MCF 10A (cell line): ENCODE measurements at regions not wholly inside any gene's neighbourhood (a gene's known extent, or its start where the extent isn't known, plus 50 kb on each side); places are given as distances from the start of the nearest gene placed in this dataset.

Source experiments
- BruUV-seq: library from RNA; stranded (reverse); fragments of 400-500 nt; replicated peaks from 2 replicates; lab custom pipeline; 2021; lab: Mats Ljungman, UMichigan
- CTCF ChIA-PET: fragments of 300-600 bp; sonication (Branson Sonifier 250); formaldehyde crosslinking; extraction: SDS; loops from one replicate; lab custom pipeline; 2021; ENCODE audit warnings: antibody characterized with exemption, inconsistent platforms; lab: Yijun Ruan, JAX
- POLR2A ChIA-PET: fragments of 300-600, 350-650 bp; sonication (Branson Sonifier 250); formaldehyde crosslinking; extraction: SDS; loops from one replicate; lab custom pipeline; 2020; ENCODE audit warnings: antibody characterized with exemption, inconsistent platforms; lab: Yijun Ruan, JAX
- DNase-seq: peaks from one replicate; pipeline ENCODE4 v3.0.0-alpha.2; 2018; ENCODE audit not compliant: unreplicated experiment
- H3K27ac Mint-ChIP-seq: one replicate; pipeline ENCODE4 v1.8.0; 2022; ENCODE audit warnings: mild to moderate bottlenecking, low read depth, mixed read lengths; ENCODE audit not compliant: unreplicated experiment
- H3K27me3 Mint-ChIP-seq: one replicate; pipeline ENCODE4 v1.8.0; 2022; ENCODE audit warnings: mixed read lengths; ENCODE audit not compliant: insufficient read depth, unreplicated experiment
- H3K36me3 Mint-ChIP-seq: one replicate; pipeline ENCODE4 v1.8.0; 2022; ENCODE audit warnings: mild to moderate bottlenecking, moderate library complexity, mixed read lengths; ENCODE audit not compliant: insufficient read depth, unreplicated experiment
- H3K4me1 Mint-ChIP-seq: one replicate; pipeline ENCODE4 v1.8.0; 2022; ENCODE audit warnings: mixed read lengths; ENCODE audit not compliant: insufficient read depth, unreplicated experiment
- H3K4me3 Mint-ChIP-seq: one replicate; pipeline ENCODE4 v1.8.0; 2022; ENCODE audit warnings: mild to moderate bottlenecking, moderate library complexity, mixed read lengths; ENCODE audit not compliant: unreplicated experiment
- H3K9me3 Mint-ChIP-seq: one replicate; pipeline ENCODE4 v1.8.0; 2022; ENCODE audit warnings: mixed read lengths; ENCODE audit not compliant: unreplicated experiment
- intact Hi-C: fragments of 100-400 bp; cut with micrococcal nuclease; formaldehyde crosslinking; loops from 2 replicates; pipeline ENCODE4 v1.14.1; 2022
- TF ChIP-seq, protein P1 (sequence below): fragments of 200-600 bp; IDR thresholded peaks from one replicate; pipeline ENCODE4 v1.8.0; 2022; ENCODE audit warnings: antibody characterized with exemption, mild to moderate bottlenecking; ENCODE audit not compliant: unreplicated experiment

DNA sequence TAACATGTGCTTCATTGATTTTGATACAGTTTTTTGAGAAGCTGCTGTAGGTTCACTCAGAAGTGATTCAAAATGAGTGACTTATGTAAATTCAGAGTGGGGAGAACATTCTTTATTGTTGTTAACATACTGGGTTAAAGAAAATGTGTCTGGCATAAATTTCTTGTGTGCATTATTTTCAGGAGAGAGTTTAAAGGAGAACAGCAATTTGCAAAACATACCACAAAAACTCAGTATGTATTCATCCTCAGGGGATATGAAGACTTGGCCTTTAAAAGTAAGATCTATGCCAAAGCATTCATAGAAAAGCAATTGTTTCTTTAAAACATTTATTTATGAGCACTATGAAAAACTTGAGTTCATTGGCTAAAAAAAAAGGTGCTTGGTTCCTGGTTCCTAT, 1089.8 kb downstream of the ROBO2 start:
- BruUV-seq: no TSS peak
- H3K4me1 Mint-ChIP-seq: peaks cover 7% of the 10 kb centered on the region
- TF ChIP-seq, protein P1, sequence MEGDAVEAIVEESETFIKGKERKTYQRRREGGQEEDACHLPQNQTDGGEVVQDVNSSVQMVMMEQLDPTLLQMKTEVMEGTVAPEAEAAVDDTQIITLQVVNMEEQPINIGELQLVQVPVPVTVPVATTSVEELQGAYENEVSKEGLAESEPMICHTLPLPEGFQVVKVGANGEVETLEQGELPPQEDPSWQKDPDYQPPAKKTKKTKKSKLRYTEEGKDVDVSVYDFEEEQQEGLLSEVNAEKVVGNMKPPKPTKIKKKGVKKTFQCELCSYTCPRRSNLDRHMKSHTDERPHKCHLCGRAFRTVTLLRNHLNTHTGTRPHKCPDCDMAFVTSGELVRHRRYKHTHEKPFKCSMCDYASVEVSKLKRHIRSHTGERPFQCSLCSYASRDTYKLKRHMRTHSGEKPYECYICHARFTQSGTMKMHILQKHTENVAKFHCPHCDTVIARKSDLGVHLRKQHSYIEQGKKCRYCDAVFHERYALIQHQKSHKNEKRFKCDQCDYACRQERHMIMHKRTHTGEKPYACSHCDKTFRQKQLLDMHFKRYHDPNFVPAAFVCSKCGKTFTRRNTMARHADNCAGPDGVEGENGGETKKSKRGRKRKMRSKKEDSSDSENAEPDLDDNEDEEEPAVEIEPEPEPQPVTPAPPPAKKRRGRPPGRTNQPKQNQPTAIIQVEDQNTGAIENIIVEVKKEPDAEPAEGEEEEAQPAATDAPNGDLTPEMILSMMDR: no peak
- H3K36me3 Mint-ChIP-seq: no peaks in the 10 kb centered on the region
- no peaks in the 10 kb centered on the region for H3K27me3 Mint-ChIP-seq
- peaks cover 16% of the 10 kb centered on the region for H3K9me3 Mint-ChIP-seq
- CTCF ChIA-PET: no interaction called here
- POLR2A ChIA-PET: no interaction called here
- no peak overlapping the region for H3K4me3 Mint-ChIP-seq
- no peak for DNase-seq
- intact Hi-C loops: no loop called here
- H3K27ac Mint-ChIP-seq: no peak overlapping the region

DNA sequence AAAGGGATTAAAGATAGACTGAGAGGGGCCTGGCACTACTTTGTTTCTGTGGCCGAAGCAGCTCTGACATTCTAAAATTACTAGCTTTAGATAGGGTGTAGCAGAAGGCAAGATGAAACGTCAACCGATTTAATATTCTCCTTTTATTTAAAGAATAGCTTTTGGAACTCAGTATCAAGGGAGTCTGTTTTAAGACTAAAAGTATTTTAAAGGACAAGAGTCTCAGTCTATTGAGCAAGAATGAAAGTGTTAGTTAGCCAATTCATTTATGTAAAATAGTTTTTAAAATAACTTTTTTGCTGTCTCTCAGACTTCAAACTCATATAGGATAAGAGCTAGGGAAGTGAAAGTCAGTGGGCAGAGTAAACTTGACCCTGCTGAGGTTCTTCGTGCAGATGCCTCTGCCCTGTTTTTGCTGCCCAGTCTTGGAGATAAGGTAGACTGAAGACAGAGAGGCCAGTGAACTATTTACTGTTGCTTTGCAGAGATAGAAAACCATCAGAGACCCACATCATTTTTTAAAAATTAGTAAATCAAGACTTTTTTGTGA, 1090.9 kb downstream of the ROBO2 start:
- no peak for DNase-seq
- Mint-ChIP-seq H3K4me1 (peaks cover 7% of the 10 kb centered on the region), H3K27ac (no peak overlapping the region), H3K9me3 (peaks cover 7% of the 10 kb centered on the region), H3K27me3 (no peaks in the 10 kb centered on the region), H3K4me3 (no peak overlapping the region), H3K36me3 (no peaks in the 10 kb centered on the region)
- ChIA-PET CTCF (interaction anchor here (1.5 kb wide), 1 partner anchor 1092 kb away, joined by 4 read pairs; no protein-coding TSS in a partner anchor), POLR2A (interaction anchor here (1.0 to 1.1 kb wide), 2 partner anchors 17 to 306 kb away, joined by 3 read pairs; no protein-coding TSS in a partner anchor)
- TF ChIP-seq, protein P1: no peak
- intact Hi-C loops: no loop called here
- no TSS peak for BruUV-seq

DNA sequence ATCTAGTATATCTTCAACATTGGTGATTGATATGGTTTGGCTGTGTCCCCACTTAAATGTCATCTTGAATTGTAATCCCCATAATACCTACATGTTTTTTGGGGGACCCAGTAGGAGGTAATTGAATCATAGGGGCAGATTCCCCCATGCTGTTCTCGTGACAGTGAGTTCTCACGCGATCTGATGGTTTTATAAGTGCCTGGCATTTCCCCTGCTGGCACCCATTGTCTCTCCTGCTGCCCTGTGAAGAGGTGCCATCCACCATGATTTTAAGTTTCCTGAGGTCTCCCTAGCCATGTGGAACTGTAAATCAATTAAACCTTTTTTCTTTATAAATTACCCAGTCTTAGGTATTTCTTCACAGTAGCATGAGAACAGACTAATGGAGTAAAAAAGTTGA, 1094.6 kb downstream of the ROBO2 start:
- TF ChIP-seq, protein P1: no peak
- Mint-ChIP-seq H3K36me3 (no peaks in the 10 kb centered on the region), H3K9me3 (no peaks in the 10 kb centered on the region), H3K4me3 (no peak overlapping the region), H3K4me1 (peaks cover 17% of the 10 kb centered on the region), H3K27ac (no peak overlapping the region), H3K27me3 (no peaks in the 10 kb centered on the region)
- no TSS peak for BruUV-seq
- no peak for DNase-seq
- ChIA-PET CTCF (no interaction called here), POLR2A (no interaction called here)
- intact Hi-C loops: no loop called here

DNA sequence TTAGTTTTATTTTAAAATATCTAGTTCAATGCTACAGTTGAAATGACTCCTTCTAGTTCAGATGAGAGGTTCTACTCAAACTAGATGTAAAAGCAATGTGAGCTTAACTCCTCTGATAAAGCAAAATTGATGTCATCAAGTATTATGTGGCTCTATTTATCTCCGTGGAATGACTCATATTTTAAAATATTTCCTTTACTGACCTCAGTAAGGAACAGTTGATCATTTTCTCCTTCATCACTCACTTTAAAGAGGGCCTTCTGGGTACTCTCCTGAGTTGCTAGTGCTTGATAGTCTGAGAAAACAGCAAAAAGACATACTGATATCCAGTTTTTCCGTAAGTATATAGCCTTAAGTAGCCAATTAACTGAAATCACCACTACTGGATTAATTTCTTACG, 1099.3 kb downstream of the ROBO2 start:
- ChIA-PET POLR2A (no interaction called here), CTCF (no interaction called here)
- no peaks in the 10 kb centered on the region for H3K27me3 Mint-ChIP-seq
- H3K4me3 Mint-ChIP-seq: no peak overlapping the region
- intact Hi-C loops: no loop called here
- H3K9me3 Mint-ChIP-seq: peaks cover 9% of the 10 kb centered on the region
- no TSS peak for BruUV-seq
- DNase-seq: no peak
- H3K36me3 Mint-ChIP-seq: no peaks in the 10 kb centered on the region
- H3K27ac Mint-ChIP-seq: no peak overlapping the region
- TF ChIP-seq, protein P1: no peak
- peaks cover 19% of the 10 kb centered on the region for H3K4me1 Mint-ChIP-seq
